Heart right ventricle (tissue), 16 donors: ENCODE measurements at regions not wholly inside any gene's neighbourhood (a gene's known extent, or its start where the extent isn't known, plus 50 kb on each side); places are given as distances from the start of the nearest gene placed in this dataset.

Source experiments
- ATAC-seq, 8 donors: fragments of 200-7000 bp; cut with Tn5 transposase; one replicate each; pipeline ENCODE4 v1.9.1; 2020; ENCODE audit warnings: mild to moderate bottlenecking in 8 of 8, moderate library complexity in 8 of 8, moderate number of reproducible peaks in 1 of 8
- DNase-seq, 2 donors: peaks; one replicate each; pipeline ENCODE4 v3.0.0-alpha.2; 2020
- H3K27ac ChIP-seq, 10 donors: fragments of 200-600 bp; sonication (generic) in 2 of 10; one replicate each; pipeline versions ENCODE4 v1.5.0 to v1.8.0; 2020 to 2022; ENCODE audit warnings: mild to moderate bottlenecking in 3 of 10
- H3K27me3 ChIP-seq, 7 donors: fragments of 200-600 bp; one replicate each; pipeline ENCODE4 v1.8.0; 2021 to 2022; ENCODE audit warnings: mild to moderate bottlenecking in 2 of 7
- H3K36me3 ChIP-seq, 9 donors: fragments of 200-600 bp; sonication (generic) in 1 of 9; one replicate each; pipeline versions ENCODE4 v1.5.0 to v1.8.0; 2020 to 2022; ENCODE audit warnings: mild to moderate bottlenecking in 2 of 9
- H3K4me1 ChIP-seq, 9 donors: fragments of 200-600 bp; sonication (generic) in 1 of 9; one replicate each; pipeline versions ENCODE4 v1.5.0 to v1.8.0; 2020 to 2022; ENCODE audit warnings: mild to moderate bottlenecking in 4 of 9
- H3K4me3 ChIP-seq, 10 donors: fragments of 200-600 bp; sonication (generic) in 2 of 10; one replicate each; pipeline versions ENCODE4 v1.5.0 to v1.8.0; 2020 to 2022; ENCODE audit warnings: mild to moderate bottlenecking in 7 of 10, moderate library complexity in 2 of 10
- H3K9me3 ChIP-seq, 11 donors: fragments of 200-600 bp in 10 of 11; sonication (generic) in 2 of 11; one replicate each; pipeline versions ENCODE4 v1.5.0 to v1.8.0; 2013 to 2022; ENCODE audit warnings: mild to moderate bottlenecking in 2 of 11, control low read depth in 1 of 11, moderate library complexity in 1 of 11
- CTCF ChIP-seq, 9 donors: fragments of 200-600 bp; sonication (generic) in 2 of 9; IDR thresholded peaks; one replicate each; pipeline versions ENCODE4 v1.5.0 to v1.8.0; 2021 to 2022; ENCODE audit warnings: antibody characterized with exemption in 9 of 9, mild to moderate bottlenecking in 5 of 9, moderate library complexity in 1 of 9
- WGBS, 2 donors: extraction: QIAGEN DNeasy Blood & Tissue Kit; methylation state at CpG; one replicate each; pipeline ENCODE4 v1.1.7; 2013; ENCODE audit warnings: inconsistent platforms in 1 of 2; 5-methylcytosine and 5-hydroxymethylcytosine counted together
- intact Hi-C, 10 donors: fragments of 100-400 bp; cut with DNase I; formaldehyde crosslinking; loops; one replicate each; pipeline versions ENCODE4 v1.11.1 to v1.14.2; 2022
- donor health status: Arrhythmogenic right ventricular cardiomyopathy.
- donor health status: ischemic (EF 13 %, LVEDD 7.1; RV severe dilation, severe dysfunction).
- donor health status: healthy with polysubstance abuse.
- donor health status: DM: no; HTN: yes; CAD: no.
- donor health status: DM: no; HTN: no; CAD: no.
- donor health status: ischemic (EF 25% LVEDD 6.9; RV normal size, moderate dysfunction).
- donor health status: ischemic (EF 25% LVEDD 5.7; RV mildly dilated, moderate dysfunction).
- donor health status: healthy.
- donor health status: DM: yes; HTN: yes; CAD: no.
- donor health status: Ischemic cardiomyopathy.
- donor health status: ischemic (EF 35%, LVEDD 5.7; RV mildly dilated, moderate dysfunction).
- donor health status: nonischemic (EF 11% LVEDD 7.7; RV severe dilation, severe dysfunction).
- donor health status: DM: yes; HTN: yes; CAD: no.
- donor health status: PGD.
- donor health status: ischemic (EF 29% LVEDD 5.4; RV normal size, mild dysfunction).
- donor health status: nonischemic (EF 23%, LVEDD 6.1; RV moderate dilation, normal function).

GRCh38 chrY:17235769-17236168, 644.3 kb downstream of the CDY2B start:
- Histone ChIP-seq H3K4me1 (no peaks in the 10 kb centered on the region), H3K27ac (no peak overlapping the region), H3K9me3 (no peaks in the 10 kb centered on the region), H3K4me3 (no peak overlapping the region), H3K36me3 (no peaks in the 10 kb centered on the region), H3K27me3 (no peaks in the 10 kb centered on the region)
- intact Hi-C loops = no loop called here
- no peak for TF ChIP-seq CTCF (IDR thresholded peaks at IDR 0.05)
- WGBS, 2 donors = 39 to 50% methylated on average over 2 of the region's 2 CpGs
- no peak for ATAC-seq
- DNase-seq = no peak

DNA sequence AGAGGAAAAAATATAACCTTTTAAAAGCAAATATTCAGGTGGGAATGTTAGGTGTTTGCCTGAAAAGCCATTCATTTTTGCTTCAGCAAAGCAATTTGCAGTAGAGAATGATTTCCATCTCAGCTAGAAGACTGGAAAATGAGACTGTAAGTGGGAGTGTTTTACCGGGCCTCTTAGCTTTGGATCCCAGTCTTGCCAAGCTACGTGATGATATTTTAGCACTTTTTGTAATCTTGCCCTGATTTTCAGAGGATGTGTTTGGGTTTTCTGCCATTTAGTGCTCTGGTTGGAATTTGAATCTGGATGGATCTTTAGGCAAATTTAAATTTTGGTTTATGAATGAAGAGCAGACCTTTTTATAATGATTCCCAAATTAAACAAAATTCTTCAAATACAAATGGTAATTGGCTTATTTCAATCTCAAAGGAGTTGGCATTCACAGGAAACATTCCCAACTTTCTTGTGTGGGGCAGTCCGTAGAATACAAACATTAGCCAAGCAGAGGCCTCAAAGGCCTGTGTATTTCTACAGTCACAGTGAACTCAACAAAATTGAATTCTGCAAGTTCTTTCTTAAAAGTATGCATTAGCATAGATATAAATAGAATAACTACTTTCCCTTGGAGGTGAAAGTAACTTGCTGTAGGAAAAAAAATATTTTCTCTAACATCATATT, 646.4 kb downstream of the CDY2B start:
- no peaks in the 10 kb centered on the region for H3K36me3 ChIP-seq
- no peak overlapping the region for H3K4me3 ChIP-seq
- H3K27ac ChIP-seq = no peak overlapping the region
- no peaks in the 10 kb centered on the region for H3K9me3 ChIP-seq
- 20 to 25% methylated on average over 3 of the region's 3 CpGs for WGBS, 2 donors
- no peaks in the 10 kb centered on the region for H3K4me1 ChIP-seq
- no peaks in the 10 kb centered on the region for H3K27me3 ChIP-seq
- DNase-seq (no peak), ATAC-seq (no peak)
- intact Hi-C loops = no loop called here
- no peak for TF ChIP-seq CTCF (IDR thresholded peaks at IDR 0.05)

GRCh38 chrY:17231994-17232393, 648.0 kb downstream of the CDY2B start:
- no peak for TF ChIP-seq CTCF (IDR thresholded peaks at IDR 0.05)

DNA sequence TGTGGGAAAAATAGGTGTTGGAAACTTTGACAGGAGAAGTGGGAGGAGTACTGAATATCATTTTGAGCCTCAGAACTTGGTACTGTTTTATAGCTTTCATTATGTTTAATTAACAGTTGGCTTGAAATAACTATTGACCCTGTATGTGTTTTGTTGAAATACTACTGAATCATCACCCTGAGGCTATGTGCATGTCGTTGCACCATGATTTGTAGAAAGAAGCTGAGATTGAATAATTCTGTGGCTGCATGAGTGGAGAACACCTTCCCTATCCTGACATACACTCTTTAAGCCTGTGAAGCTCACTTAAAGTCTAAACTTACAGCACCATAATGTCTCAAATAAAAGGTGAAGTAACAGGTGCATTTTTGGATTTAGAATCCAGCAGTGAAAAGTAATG, 656.5 kb downstream of the CDY2B start:
- 23% methylated on average over 1 of the region's 1 CpG for WGBS, 2 donors
- intact Hi-C loops = no loop called here
- no peaks in the 10 kb centered on the region for H3K9me3 ChIP-seq
- H3K36me3 ChIP-seq = no peaks in the 10 kb centered on the region
- DNase-seq = no peak
- H3K4me3 ChIP-seq = no peak overlapping the region
- no peak for ATAC-seq
- TF ChIP-seq CTCF (IDR thresholded peaks at IDR 0.05) = no peak
- H3K27me3 ChIP-seq = no peaks in the 10 kb centered on the region
- H3K4me1 ChIP-seq = no peaks in the 10 kb centered on the region
- H3K27ac ChIP-seq = no peak overlapping the region

More at GRCh38 chrY:17231994-17232393, 648.0 kb downstream of the CDY2B start:
- DNase-seq = no peak
- no peak for ATAC-seq
- Histone ChIP-seq H3K36me3 (no peaks in the 10 kb centered on the region), H3K4me3 (no peak overlapping the region), H3K4me1 (no peaks in the 10 kb centered on the region), H3K9me3 (no peaks in the 10 kb centered on the region), H3K27ac (no peak overlapping the region), H3K27me3 (no peaks in the 10 kb centered on the region)
- WGBS, 2 donors = 51 to 52% methylated on average over 3 of the region's 3 CpGs
- intact Hi-C loops = no loop called here
